CD4-positive, alpha-beta T cell treated with Interleukin-12 subunit alpha and Interleukin-12 subunit beta, for 1 hour (primary cell): ENCODE measurements at regions not wholly inside any gene's neighbourhood (a gene's known extent, or its start where the extent isn't known, plus 50 kb on each side); places are given as distances from the start of the nearest gene placed in this dataset.

Experiments used
- DNase-seq: peaks from one replicate; pipeline ENCODE4 v3.0.0-alpha.2; 2020

DNA sequence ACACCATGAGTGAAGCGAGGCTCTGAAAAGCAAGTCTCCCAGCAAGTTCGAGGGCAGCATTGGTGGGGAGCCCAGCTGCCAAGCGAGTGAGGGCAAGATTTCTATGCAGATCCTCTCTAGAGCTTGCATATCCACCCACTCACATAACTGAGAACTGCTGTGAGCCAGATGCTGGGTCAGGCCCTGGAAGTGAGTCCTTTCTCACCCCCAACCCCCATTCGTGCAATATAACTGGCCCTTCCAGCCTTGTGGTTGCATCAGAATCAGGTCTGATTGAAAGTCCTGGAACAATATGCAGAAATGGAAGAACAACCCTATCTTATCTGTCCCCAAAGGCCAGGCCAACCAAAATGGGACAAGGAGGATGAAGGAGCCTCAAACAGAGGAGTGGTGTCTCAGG, 146.6 kb downstream of the IRX5 start:
- no peak for DNase-seq

DNA sequence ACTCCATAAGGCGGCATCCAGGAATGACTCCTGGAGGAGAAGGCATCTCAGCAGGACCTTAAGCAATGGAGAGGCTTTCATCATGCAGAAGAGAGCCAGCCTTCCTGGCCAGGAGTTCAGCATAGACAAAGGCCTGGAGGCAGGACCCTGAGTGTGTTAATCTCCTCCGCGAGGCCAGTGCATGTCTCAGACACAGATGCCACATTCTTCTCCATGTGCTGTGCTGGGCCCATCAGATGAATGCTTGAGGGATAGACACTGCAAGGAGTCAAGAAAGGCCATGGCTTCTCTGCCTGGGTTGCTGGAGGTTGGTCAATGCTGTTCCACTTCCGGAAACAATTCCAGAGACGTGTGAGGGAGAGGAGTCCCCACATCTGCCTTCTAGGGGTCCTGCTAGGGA, 147.5 kb downstream of the IRX5 start:
- no peak for DNase-seq

DNA sequence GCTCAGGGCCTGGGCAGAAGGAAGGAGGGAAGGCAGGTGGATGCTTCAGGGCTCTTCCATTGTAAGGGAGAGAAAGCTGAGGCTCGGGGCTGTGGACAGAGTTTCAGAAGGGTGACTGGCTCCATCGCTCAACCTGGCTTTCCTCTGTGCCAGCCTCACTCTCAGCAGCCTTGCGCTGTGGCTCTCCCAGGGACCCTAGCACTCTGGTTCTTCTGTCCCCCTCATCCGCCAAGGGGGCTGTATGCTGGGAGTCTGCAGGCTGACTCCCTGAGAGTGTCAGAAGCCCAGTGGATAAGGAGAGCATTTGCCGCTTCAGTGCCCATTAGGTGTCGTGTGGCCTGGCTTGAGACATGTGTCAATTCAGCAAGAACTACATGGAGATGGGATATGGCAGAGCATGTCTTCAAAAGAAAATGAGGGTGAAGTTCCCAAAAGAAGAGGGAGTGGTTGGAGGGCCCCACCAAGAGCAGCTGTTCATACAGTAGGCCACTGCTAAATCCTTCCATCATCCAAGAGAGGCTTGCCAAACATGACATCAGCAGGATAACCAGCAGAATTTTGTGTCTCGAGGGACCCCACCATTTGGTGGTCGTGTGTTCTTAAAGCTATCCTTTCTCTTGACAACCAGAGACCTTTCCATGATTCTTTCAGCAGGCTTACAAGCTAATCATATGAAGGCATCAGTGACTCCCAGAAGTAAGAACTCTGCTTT, 148.2 kb downstream of the IRX5 start:
- DNase-seq, result no peak

GRCh38 chr16:55081622-55082590, 151.2 kb downstream of the IRX5 start:
- DNase-seq, result no peak

GRCh38 chr16:55082591-55082976, 151.9 kb downstream of the IRX5 start:
- no peak for DNase-seq

DNA sequence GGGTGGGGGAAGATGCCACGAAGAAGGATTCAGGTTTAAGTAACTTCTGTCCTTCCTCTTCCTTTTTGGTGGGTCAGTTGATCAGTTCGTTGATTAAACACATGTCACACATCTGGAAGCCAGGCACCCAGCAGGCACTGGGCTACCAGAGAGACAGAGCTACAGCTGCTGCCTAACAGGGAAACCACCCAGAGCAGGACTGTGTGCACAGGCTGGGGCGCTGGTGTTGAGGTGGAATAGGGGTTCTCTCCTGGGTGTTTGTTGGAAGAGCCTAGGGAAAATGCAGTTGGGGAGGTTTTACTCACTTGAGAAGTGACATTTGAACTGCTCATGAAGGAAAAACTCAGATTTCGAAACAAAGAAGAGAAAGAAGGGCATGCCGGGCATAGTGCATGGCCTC, 152.4 kb downstream of the IRX5 start:
- no peak for DNase-seq

GRCh38 chr16:55088098-55088497, 157.4 kb downstream of the IRX5 start:
- no peak for DNase-seq

DNA sequence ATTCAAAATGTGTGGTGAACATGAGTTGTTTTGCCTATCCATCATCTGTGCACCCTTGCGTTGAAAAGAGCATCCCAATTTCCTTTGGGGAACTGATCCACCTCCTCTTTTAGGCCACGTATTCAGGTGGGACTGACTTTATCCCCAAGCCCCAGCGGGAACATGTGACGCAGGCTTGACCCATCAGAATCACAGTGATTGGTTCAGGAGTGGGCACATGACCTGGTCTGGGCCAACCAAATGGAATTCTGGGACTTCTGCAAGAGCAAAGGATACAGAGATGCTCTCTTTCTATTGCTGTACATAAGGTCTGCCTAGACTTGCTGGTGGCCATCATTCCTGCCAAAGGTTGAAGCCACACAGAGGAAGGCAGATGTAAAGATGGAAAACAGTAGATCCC, 158.9 kb downstream of the IRX5 start:
- no peak for DNase-seq

- DNase-seq, result no peak
These were observed 160.7 kb downstream of the IRX5 start for GRCh38 chr16:55091213-55091870.

- no peak for DNase-seq
These were observed 161.2 kb downstream of the IRX5 start for GRCh38 chr16:55091871-55092230.

DNA sequence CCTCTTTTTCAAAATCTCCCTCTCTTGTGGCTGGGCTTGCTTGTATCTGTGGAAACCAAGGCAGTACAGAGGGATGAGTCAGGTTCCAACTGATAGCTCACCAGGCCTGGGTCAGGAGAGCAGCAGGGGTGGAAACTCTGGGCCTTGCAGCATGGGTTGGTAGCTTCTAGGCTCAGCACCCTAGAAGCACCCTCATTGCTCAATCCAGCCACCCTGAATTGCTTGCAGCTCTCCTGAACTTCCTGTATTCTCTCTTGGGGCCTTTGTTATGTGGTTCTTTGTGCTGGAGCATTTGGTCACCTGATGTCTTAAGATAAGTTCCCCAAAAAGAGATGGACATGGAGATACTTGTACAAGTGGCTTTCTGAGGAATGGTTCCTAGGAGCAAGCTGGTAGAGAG, 169.4 kb downstream of the IRX5 start:
- no peak for DNase-seq

DNA sequence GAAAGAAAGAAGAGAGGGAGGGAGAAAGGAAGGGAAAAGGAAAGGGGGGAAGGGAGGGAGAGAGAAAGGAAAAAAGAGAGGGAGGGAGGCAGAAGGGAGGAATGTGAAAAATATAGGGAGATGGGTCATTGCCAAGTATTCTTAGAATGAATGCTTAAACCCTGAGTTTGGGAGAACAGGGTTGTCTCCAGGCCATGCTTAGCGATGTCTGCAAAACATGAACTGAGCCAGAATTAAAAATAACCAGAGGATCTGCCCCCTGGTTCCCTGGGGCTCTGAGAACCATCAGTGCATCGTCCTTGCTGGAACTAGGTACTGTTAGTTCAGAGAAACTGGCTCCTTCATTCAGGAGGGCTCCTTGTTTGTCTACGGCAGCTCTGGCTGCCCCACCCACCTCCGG, 170.4 kb downstream of the IRX5 start:
- no peak for DNase-seq

DNA sequence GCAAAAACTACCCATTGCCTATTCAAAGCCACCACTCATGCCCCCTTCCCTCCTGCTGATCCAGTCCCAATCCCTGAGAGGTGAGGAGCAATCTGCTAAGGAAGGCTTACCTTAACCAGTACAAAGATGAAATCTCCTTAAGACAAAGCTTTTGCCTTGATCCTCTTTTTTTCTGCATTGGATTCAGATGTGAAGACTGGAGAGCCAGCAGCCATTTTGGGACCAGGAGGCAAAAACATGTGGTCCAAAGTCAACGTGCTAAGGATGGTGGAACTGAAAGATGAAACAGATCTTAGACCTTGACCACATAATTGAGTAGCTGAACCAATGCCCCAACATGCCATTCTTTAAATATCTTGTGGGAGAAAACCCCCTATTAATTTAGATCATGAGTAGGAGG, 171.4 kb downstream of the IRX5 start:
- DNase-seq, result no peak

DNA sequence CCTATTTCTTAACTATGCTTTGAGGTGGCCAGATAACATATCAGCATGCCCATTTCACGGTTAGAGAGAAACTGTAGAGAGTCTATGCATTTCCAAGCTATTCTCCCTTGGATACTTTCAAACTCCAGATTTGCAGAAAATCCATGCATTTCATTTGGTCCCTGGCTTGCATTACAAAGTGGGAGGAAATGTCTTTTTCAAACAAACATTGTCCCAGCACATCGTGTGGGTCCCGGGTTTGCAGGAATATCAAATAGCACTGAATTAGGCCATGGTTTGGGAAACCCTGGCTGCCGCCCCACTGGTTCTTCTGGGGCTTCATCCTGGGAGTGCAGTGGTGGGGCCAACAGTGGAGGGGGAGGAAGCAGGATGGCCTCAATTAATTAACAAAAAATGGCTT, 171.9 kb downstream of the IRX5 start:
- no peak for DNase-seq

DNA sequence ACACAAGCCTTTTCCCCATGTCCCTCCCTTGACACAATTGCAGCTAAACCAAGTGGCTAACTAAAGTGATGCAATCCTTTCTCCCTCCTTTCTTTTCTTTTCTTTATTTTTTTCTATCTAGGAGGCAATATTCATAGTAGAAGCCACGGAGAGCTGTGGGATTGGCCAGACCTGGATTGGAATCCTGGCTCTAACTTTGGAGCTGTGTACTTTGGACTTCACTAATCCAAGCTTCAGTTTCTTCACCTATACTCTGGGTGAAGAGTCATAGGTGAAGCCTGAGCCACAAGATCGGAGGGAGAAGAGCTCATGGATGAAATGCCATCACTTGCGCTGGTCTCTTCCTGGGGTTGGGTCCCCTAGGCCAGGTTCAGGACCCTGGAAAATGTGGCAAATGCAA, 177.2 kb downstream of the IRX5 start:
- no peak for DNase-seq

- DNase-seq, result no peak
These were observed 182.5 kb downstream of the IRX5 start for GRCh38 chr16:55113210-55113609.

DNA sequence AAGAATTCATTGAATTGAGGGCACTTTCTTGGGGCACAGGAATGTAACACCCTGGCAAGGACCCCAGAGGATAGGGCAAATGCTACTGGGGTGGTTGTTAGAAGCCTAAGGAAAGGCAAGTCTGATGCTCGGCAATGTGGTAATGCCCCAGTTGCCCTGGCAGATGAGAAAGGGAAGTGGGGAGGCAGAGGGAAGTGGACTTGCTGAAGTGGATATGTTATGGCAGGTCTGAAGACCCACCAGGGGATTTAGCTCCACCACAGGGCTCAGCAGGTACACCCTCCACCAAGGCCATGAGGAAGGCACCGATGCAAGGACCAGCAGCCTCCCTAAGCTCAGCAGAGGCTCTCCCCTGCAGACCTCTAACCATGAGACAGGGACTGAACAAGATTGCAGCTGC, 184.8 kb downstream of the IRX5 start:
- DNase-seq, result no peak

DNA sequence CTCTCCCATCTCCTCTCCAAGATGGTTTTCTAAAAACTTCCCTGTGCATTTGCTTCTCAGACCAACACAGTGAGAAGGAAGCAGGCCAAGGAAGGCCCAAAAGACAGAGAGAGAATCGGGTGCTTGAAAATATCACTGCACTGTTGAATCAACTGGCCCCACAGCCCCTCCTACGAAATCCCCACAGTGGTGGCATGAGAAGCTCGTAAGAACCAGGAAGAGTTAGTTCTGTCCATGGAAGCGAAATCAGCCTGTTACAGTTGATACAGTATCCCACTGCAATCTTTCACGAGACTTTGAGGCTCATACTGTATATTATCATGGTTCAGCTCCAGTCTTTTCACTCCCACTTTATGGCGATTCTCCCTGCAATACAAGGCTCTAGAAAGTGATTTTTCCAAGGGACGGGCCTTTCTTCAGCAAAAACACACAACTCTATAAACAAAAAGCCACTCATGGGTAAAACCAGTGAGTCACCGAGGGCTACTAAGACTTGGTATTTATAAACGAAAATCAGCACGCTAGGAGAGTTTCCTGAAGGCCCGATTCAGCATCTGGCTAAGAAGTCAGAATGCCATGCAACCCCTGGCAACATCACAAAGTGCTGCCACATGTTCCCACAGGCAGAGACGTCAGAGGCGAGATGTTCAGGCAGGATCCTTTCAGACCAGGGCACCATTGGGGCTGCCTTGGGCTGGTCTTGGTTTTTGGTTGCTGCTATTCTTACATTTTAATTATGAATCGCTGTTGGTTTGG, 185.7 kb downstream of the IRX5 start:
- DNase-seq, result no peak

GRCh38 chr16:55118701-55119260, 188.1 kb downstream of the IRX5 start:
- DNase-seq, result no peak

DNA sequence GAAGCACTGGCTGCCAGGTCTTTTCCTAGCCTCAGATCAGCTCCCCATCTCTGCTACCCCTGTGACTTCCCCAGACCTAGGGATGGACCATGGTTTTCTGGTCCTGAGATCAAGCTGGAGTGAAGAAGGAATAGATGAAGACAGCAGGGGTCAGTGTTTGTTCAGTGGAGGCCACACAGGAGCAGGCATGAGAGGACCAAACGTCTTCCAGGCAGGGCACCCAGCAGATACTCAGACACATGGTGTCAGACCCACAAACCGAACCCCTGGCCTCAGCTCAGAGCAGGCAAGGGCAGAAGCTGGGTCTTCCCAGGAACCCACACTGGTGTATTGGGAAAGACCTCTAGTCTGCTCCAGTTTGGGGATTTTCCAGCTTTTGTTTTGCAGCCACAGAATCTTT, 189.7 kb downstream of the IRX5 start:
- DNase-seq, result no peak

DNA sequence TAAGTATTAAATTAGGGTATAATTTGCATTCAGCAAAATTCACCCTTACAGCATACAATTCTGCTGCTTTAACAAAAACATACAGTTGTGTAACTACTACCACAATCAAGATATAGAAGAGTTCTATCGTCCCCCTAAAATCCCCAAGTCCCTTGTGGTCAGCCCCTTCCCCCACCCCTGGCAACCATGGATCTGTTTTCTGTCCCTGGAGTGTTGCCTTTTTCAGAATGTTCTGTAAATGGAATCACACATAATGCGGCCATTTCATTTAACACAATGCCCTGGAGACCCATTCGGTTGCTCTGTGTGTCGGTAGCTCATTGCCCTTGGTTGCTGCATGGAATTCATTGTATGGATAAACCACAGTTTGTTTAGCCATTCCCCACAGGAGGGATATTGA, 190.2 kb downstream of the IRX5 start:
- no peak for DNase-seq

GRCh38 chr16:55123652-55124051, 193.0 kb downstream of the IRX5 start:
- DNase-seq, result no peak
